Prostate gland (tissue), 2 donors: ENCODE measurements at regions not wholly inside any gene's neighbourhood (a gene's known extent, or its start where the extent isn't known, plus 50 kb on each side); places are given as distances from the start of the nearest gene placed in this dataset.

ENCODE experiments used
- DNase-seq: peaks from one replicate; pipeline ENCODE4 v3.0.0-alpha.2; 2019; ENCODE audit warnings: low spot score
- H3K27ac ChIP-seq, 2 donors: fragments of 200-600 bp; sonication (generic); 2 replicates each; pipeline ENCODE4 v1.5.1; 2017 to 2019
- H3K27me3 ChIP-seq: fragments of 200-600 bp; sonication (generic); replicated peaks from 2 replicates; pipeline ENCODE4 v1.5.1; 2019; ENCODE audit not compliant: insufficient read depth
- H3K36me3 ChIP-seq, 2 donors: fragments of 200-600 bp; sonication (generic); 1 replicate in 1 of 2; 2 replicates in 1 of 2; pipeline versions ENCODE4 v1.5.1 to v1.8.1; 2017 to 2019
- H3K4me1 ChIP-seq: fragments of 200-600 bp; sonication (generic); replicated peaks from 2 replicates; pipeline ENCODE4 v1.5.1; 2019
- H3K4me3 ChIP-seq, 2 donors: fragments of 200-600 bp; sonication (generic); 2 replicates each; pipeline ENCODE4 v1.5.1; 2017 to 2019
- H3K9me3 ChIP-seq: fragments of 200-600 bp; sonication (generic); 2 replicates; pipeline ENCODE4 v1.5.1; 2017
- POLR2A ChIP-seq: fragments of 450-650 bp; IDR thresholded peaks from one replicate; pipeline ENCODE4 v1.6.1; 2016; ENCODE audit warnings: antibody characterized with exemption, mild to moderate bottlenecking
- POLR2AphosphoS5 ChIP-seq: sonication (generic); formaldehyde crosslinking; IDR thresholded peaks from one replicate; pipeline ENCODE4 v1.6.1; 2017; ENCODE audit warnings: antibody characterized with exemption
- WGBS: methylation state at CpG from one replicate; pipeline ENCODE4 v1.1.5; 2018; 5-methylcytosine and 5-hydroxymethylcytosine counted together
- intact Hi-C: fragments of 100-400 bp; cut with DNase I; formaldehyde crosslinking; loops from one replicate; pipeline ENCODE4 v1.14.2; 2022
- TF ChIP-seq, protein P1 (sequence below), 4 experiments: fragments of 200-600 bp in 2 of 4; fragments of 450-650 bp in 2 of 4; sonication (generic) in 2 of 4; IDR thresholded peaks; 1 replicate in 3 of 4; 2 replicates in 1 of 4; pipeline ENCODE4 v1.5.1; 2016 to 2019; ENCODE audit warnings: antibody characterized with exemption in 4 of 4, mild to moderate bottlenecking in 2 of 4, moderate library complexity in 2 of 4

- no peaks in the 10 kb centered on the region for H3K27me3 ChIP-seq
- H3K9me3 ChIP-seq, result no peaks in the 10 kb centered on the region
- DNase-seq, result no peak
- 88% methylated on average over 10 of the region's 10 CpGs for WGBS
- intact Hi-C loops, result no loop called here
- TF ChIP-seq, protein P1, sequence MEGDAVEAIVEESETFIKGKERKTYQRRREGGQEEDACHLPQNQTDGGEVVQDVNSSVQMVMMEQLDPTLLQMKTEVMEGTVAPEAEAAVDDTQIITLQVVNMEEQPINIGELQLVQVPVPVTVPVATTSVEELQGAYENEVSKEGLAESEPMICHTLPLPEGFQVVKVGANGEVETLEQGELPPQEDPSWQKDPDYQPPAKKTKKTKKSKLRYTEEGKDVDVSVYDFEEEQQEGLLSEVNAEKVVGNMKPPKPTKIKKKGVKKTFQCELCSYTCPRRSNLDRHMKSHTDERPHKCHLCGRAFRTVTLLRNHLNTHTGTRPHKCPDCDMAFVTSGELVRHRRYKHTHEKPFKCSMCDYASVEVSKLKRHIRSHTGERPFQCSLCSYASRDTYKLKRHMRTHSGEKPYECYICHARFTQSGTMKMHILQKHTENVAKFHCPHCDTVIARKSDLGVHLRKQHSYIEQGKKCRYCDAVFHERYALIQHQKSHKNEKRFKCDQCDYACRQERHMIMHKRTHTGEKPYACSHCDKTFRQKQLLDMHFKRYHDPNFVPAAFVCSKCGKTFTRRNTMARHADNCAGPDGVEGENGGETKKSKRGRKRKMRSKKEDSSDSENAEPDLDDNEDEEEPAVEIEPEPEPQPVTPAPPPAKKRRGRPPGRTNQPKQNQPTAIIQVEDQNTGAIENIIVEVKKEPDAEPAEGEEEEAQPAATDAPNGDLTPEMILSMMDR (IDR thresholded peaks at IDR 0.05), result no peak
- TF ChIP-seq POLR2AphosphoS5, result no peak
- TF ChIP-seq POLR2A, result no peak
- H3K27ac ChIP-seq, result no peak overlapping the region
- H3K36me3 ChIP-seq, result no peaks in the 10 kb centered on the region
- no peaks in the 10 kb centered on the region for H3K4me1 ChIP-seq
- no peak overlapping the region for H3K4me3 ChIP-seq
Observed at GRCh38 chr11:69995697-69996096, 82.4 kb upstream of the ANO1 start.

- no peaks in the 10 kb centered on the region for H3K36me3 ChIP-seq
- WGBS, result 56% methylated on average over 1 of the region's 1 CpG
- H3K4me3 ChIP-seq, result no peak overlapping the region
- intact Hi-C loops, result no loop called here
- no peaks in the 10 kb centered on the region for H3K27me3 ChIP-seq
- H3K27ac ChIP-seq, result no peak overlapping the region
- H3K4me1 ChIP-seq, result no peaks in the 10 kb centered on the region
- DNase-seq, result no peak
- no peak for TF ChIP-seq POLR2AphosphoS5
- TF ChIP-seq, protein P1 (IDR thresholded peaks at IDR 0.05), result no peak
- no peaks in the 10 kb centered on the region for H3K9me3 ChIP-seq
Observed at GRCh38 chr11:69996451-69996850, 81.7 kb upstream of the ANO1 start.

GRCh38 chr11:69997352-69997751, 80.8 kb upstream of the ANO1 start:
- no peak for DNase-seq
- 58% methylated on average over 8 of the region's 8 CpGs for WGBS
- intact Hi-C loops, result no loop called here
- H3K4me3 ChIP-seq, result no peak overlapping the region
- no peaks in the 10 kb centered on the region for H3K27me3 ChIP-seq
- H3K9me3 ChIP-seq, result no peaks in the 10 kb centered on the region
- TF ChIP-seq, protein P1 (IDR thresholded peaks at IDR 0.05), result no peak
- TF ChIP-seq POLR2A, result no peak
- no peak for TF ChIP-seq POLR2AphosphoS5
- no peak overlapping the region for H3K27ac ChIP-seq
- H3K4me1 ChIP-seq, result no peaks in the 10 kb centered on the region
- H3K36me3 ChIP-seq, result no peaks in the 10 kb centered on the region

GRCh38 chr11:69999721-70000120, 78.4 kb upstream of the ANO1 start:
- WGBS, result 26% methylated on average over 3 of the region's 3 CpGs

DNA sequence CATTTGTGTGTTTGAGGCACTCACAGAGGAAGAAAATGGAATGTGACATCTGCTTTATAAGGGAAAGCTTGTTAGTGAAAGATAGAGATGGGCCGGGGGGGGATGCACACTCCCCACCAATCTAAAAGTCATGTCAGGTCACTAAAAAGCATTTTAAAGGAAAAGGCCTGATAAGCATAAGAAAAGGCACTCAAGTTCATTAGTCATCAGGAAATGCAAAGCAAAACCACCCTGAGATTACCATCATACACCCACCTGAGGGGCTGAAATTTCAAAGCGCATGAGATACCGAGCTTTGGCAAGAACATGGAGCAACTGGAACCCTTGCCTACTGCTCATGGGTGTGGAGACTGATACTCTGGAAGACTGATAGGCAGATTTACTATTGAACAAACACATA, 77.9 kb upstream of the ANO1 start:
- WGBS, result 51% methylated on average over 3 of the region's 3 CpGs
- Histone ChIP-seq H3K4me3 (no peak overlapping the region), H3K27me3 (no peaks in the 10 kb centered on the region), H3K9me3 (no peaks in the 10 kb centered on the region), H3K27ac (no peak overlapping the region), H3K36me3 (no peaks in the 10 kb centered on the region), H3K4me1 (no peaks in the 10 kb centered on the region)
- intact Hi-C loops, result no loop called here
- DNase-seq, result no peak
- TF ChIP-seq, protein P1 (IDR thresholded peaks at IDR 0.05), result no peak
- no peak for TF ChIP-seq POLR2A
- no peak for TF ChIP-seq POLR2AphosphoS5

More at GRCh38 chr11:69999721-70000120, 78.4 kb upstream of the ANO1 start:
- no peak overlapping the region for H3K4me3 ChIP-seq
- H3K27me3 ChIP-seq, result no peaks in the 10 kb centered on the region
- no peaks in the 10 kb centered on the region for H3K4me1 ChIP-seq
- no peaks in the 10 kb centered on the region for H3K36me3 ChIP-seq
- TF ChIP-seq, protein P1 (IDR thresholded peaks at IDR 0.05), result no peak
- TF ChIP-seq POLR2AphosphoS5, result no peak
- no peak for TF ChIP-seq POLR2A
- H3K27ac ChIP-seq, result no peak overlapping the region
- intact Hi-C loops, result no loop called here
- no peaks in the 10 kb centered on the region for H3K9me3 ChIP-seq
- DNase-seq, result no peak
